Astrocyte (in vitro differentiated cells and primary cell): ENCODE measurements at regions not wholly inside any gene's neighbourhood (a gene's known extent, or its start where the extent isn't known, plus 50 kb on each side); places are given as distances from the start of the nearest gene placed in this dataset.

Source experiments
- CTCF ChIP-seq: IDR thresholded peaks from 2 replicates; pipeline ENCODE4 v1.5.1; 2011; ENCODE audit warnings: low read depth, mild to moderate bottlenecking, inconsistent platforms, low read length, moderate library complexity; ENCODE audit not compliant: insufficient read depth
- EZH2 ChIP-seq: IDR thresholded peaks from 2 replicates; pipeline ENCODE4 v1.6.1; 2012; ENCODE audit warnings: mild to moderate bottlenecking, low read length, inconsistent platforms; ENCODE audit not compliant: insufficient read depth

DNA sequence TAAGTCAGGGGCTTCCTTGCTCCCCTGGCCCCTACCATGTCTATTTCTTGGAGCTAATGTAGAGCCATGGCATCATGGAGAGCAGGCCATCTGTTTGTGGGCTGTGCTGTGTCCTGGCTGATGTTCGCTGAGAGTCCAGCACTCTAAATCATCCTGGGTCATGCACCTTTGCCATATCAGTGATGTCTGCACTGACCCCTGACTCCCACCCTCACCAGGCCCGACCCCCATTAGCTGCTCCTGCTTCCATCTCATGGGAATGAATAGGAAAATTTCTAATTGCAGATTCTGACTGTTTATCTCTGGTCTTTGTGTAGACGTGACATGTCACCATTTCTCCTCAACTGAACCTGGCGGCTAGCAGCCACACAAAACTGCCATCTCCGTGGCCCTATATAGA, 236.9 kb downstream of the NSG2 start:
- no peak for TF ChIP-seq CTCF
- TF ChIP-seq EZH2 = no peak
